ENCODE measurements at regions not wholly inside any gene's neighbourhood (a gene's known extent, or its start where the extent isn't known, plus 50 kb on each side); places are given as distances from the start of the nearest gene placed in this dataset.

GRCh38 chr7:54331311-54331710 is 210.9 kb upstream of the VSTM2A start:
- no peak for TF ChIP-seq CTCF (IDR thresholded peaks at IDR 0.05)
- no peak for TF ChIP-seq POLR2A (IDR thresholded peaks at IDR 0.05)
